Peyer's patch (tissue), 4 donors: ENCODE measurements at regions not wholly inside any gene's neighbourhood (a gene's known extent, or its start where the extent isn't known, plus 50 kb on each side); places are given as distances from the start of the nearest gene placed in this dataset.

Experiments used
- POLR2A ChIP-seq, 2 donors: fragments of 450-650 bp; IDR thresholded peaks; one replicate each; pipeline ENCODE4 v1.5.1; 2017; ENCODE audit warnings: antibody characterized with exemption in 2 of 2, mild to moderate bottlenecking in 2 of 2, moderate library complexity in 2 of 2
- TF ChIP-seq, protein P1 (sequence below), 6 experiments: fragments of 450-650 bp in 4 of 6; fragments of 200-600 bp in 2 of 6; sonication (generic) in 1 of 6; IDR thresholded peaks; one replicate each; pipeline ENCODE4 v1.5.1; 2017 to 2019; ENCODE audit warnings: antibody characterized with exemption in 6 of 6, mild to moderate bottlenecking in 3 of 6, moderate library complexity in 1 of 6

DNA sequence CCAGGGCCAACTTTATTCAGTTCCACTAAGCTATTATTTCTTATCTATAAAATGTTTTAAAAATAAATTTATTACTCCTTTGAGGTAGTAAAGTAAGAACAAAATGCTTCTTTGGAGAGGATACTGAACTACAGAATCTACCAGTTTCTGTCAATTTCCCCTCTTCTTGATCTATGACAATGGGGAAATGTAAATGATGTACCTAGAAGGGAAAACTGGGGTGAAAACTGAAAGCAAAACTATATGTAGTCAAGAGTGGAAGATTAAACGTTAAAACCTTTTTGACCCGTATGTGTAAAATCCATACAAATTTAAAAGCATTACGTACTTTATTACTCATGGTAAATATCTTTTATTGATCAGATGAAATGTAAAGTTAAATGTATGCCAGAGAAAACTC lies 1287.8 kb upstream of the TMEFF2 start:
- TF ChIP-seq, protein P1, sequence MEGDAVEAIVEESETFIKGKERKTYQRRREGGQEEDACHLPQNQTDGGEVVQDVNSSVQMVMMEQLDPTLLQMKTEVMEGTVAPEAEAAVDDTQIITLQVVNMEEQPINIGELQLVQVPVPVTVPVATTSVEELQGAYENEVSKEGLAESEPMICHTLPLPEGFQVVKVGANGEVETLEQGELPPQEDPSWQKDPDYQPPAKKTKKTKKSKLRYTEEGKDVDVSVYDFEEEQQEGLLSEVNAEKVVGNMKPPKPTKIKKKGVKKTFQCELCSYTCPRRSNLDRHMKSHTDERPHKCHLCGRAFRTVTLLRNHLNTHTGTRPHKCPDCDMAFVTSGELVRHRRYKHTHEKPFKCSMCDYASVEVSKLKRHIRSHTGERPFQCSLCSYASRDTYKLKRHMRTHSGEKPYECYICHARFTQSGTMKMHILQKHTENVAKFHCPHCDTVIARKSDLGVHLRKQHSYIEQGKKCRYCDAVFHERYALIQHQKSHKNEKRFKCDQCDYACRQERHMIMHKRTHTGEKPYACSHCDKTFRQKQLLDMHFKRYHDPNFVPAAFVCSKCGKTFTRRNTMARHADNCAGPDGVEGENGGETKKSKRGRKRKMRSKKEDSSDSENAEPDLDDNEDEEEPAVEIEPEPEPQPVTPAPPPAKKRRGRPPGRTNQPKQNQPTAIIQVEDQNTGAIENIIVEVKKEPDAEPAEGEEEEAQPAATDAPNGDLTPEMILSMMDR (IDR thresholded peaks at IDR 0.05): no peak
- no peak for TF ChIP-seq POLR2A (IDR thresholded peaks at IDR 0.05)
